GM12891 (cell line): ENCODE measurements at regions not wholly inside any gene's neighbourhood (a gene's known extent, or its start where the extent isn't known, plus 50 kb on each side); places are given as distances from the start of the nearest gene placed in this dataset.

Source experiments
- PAX5 ChIP-seq: IDR thresholded peaks from 2 replicates; pipeline ENCODE4 v1.6.1; 2011; ENCODE audit warnings: low read length, moderate library complexity, mild to moderate bottlenecking; ENCODE audit not compliant: insufficient read depth, severe bottlenecking
- POLR2A ChIP-seq: IDR thresholded peaks from 2 replicates; pipeline ENCODE4 v1.6.1; 2011; ENCODE audit warnings: low read depth, low read length, control low read depth
- POLR2AphosphoS5 ChIP-seq: IDR thresholded peaks from 2 replicates; pipeline ENCODE4 v1.6.1; 2011; ENCODE audit warnings: low read depth, low read length, control low read depth
- POU2F2 ChIP-seq: IDR thresholded peaks from 2 replicates; pipeline ENCODE4 v1.6.1; 2011; ENCODE audit warnings: low read depth, mild to moderate bottlenecking, control low read depth, low read length, moderate library complexity
- SPI1 ChIP-seq: IDR thresholded peaks from 2 replicates; pipeline ENCODE4 v1.6.1; 2011; ENCODE audit warnings: low read depth, low read length, control low read depth
- TAF1 ChIP-seq: IDR thresholded peaks from 2 replicates; pipeline ENCODE4 v1.6.1; 2011; ENCODE audit warnings: low read depth, low read length, control low read depth

DNA sequence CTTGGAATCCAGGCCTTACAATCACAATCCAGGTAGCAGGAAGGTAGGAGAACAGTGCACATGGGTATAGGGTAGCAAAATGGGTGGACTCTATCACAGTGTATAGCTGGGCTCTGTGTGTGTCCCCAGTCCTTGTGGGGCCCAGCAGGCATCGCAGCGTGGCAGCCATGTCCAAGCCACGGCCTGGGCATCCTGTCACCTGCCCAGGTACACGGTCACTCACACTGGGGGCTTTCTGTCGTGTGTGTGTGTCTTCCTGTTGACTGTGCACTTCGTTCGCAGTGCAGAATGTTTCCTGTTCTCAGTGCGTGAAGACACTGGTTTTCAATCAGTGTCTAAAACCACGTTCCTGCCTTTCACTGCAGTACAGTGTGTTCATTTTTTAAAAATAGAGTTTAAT, 523.2 kb upstream of the JARID2 start:
- no peak for TF ChIP-seq POLR2A
- no peak for TF ChIP-seq POLR2AphosphoS5
- TF ChIP-seq TAF1, result no peak
- TF ChIP-seq SPI1, result no peak
- TF ChIP-seq POU2F2, result no peak
- no peak for TF ChIP-seq PAX5
